ENCODE measurements at regions not wholly inside any gene's neighbourhood (a gene's known extent, or its start where the extent isn't known, plus 50 kb on each side); places are given as distances from the start of the nearest gene placed in this dataset.

DNA sequence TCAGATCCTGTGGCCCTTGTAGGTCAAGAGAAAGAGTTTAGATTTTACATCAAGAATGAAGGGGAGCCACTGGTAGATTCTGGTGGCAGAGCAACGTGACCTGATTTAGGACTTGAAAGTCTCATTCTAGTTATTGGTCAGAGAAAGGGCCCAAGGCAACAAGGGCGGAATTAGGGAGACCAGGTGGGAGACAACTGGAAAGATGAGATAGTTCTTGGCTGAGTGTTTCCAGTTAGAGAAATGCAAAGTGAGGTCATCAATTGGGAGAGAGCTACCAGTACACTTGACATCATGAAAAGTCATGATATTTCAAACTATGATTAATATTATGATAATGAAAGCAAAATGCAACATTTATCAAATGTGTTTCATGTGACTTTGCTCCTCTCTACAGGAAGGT is 147.2 kb upstream of the FAM20A start:
- TF ChIP-seq, protein P1, sequence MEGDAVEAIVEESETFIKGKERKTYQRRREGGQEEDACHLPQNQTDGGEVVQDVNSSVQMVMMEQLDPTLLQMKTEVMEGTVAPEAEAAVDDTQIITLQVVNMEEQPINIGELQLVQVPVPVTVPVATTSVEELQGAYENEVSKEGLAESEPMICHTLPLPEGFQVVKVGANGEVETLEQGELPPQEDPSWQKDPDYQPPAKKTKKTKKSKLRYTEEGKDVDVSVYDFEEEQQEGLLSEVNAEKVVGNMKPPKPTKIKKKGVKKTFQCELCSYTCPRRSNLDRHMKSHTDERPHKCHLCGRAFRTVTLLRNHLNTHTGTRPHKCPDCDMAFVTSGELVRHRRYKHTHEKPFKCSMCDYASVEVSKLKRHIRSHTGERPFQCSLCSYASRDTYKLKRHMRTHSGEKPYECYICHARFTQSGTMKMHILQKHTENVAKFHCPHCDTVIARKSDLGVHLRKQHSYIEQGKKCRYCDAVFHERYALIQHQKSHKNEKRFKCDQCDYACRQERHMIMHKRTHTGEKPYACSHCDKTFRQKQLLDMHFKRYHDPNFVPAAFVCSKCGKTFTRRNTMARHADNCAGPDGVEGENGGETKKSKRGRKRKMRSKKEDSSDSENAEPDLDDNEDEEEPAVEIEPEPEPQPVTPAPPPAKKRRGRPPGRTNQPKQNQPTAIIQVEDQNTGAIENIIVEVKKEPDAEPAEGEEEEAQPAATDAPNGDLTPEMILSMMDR (IDR thresholded peaks at IDR 0.05; ENCODE audit: low read depth, low read length, missing control alignments): no peak
- H3K4me3 ChIP-seq (ENCODE audit: low read depth, low read length): no peak overlapping the region
- no peak for DNase-seq (ENCODE audit: low read depth)

DNA sequence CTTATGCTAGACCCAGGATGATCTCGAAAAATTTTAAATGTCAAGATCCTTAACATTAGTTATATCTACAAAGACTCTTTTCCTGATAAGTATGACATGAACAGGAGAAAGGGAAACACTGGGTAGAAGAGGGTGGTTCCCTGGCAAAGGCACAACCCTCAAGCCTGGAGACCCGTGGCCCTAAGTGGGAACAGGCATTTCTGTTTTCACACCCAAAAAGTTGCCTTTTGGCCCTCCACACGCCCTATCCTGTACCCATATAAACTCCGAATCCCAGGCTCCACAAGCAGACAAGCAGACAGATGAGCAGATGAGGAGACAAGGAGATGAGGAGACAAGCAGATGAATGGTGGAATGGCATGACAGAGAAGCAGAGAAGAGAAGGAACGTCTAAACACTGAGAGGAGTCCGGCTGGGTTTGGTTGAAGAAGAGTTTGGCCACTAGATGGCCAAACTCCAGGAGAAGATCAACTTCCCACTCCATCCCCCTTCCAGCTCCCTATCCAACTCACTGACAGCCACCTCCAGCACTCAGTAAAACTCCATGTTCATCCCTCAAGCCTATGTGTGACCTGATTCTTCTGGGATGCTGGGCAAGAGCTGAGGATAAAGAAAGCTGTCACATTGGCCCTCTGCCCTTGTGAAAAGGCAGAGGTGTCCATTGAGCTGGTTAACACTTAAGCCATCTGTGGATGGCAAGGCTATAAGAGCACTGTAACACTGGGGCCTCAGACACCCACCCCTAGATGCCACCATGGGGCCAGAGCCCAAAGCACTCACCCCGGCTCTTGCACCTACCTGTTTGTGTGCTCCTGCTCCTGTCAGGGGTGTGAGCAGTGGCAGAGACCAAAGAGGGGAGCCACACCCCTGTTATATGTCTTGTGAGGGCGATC is 139.6 kb upstream of the FAM20A start:
- TF ChIP-seq, protein P1 (IDR thresholded peaks at IDR 0.05; ENCODE audit: low read depth, low read length, missing control alignments): peak; percentile 53
- no peak overlapping the region for H3K4me3 ChIP-seq (ENCODE audit: low read depth, low read length)
- DNase-seq (ENCODE audit: low read depth): no peak

DNA sequence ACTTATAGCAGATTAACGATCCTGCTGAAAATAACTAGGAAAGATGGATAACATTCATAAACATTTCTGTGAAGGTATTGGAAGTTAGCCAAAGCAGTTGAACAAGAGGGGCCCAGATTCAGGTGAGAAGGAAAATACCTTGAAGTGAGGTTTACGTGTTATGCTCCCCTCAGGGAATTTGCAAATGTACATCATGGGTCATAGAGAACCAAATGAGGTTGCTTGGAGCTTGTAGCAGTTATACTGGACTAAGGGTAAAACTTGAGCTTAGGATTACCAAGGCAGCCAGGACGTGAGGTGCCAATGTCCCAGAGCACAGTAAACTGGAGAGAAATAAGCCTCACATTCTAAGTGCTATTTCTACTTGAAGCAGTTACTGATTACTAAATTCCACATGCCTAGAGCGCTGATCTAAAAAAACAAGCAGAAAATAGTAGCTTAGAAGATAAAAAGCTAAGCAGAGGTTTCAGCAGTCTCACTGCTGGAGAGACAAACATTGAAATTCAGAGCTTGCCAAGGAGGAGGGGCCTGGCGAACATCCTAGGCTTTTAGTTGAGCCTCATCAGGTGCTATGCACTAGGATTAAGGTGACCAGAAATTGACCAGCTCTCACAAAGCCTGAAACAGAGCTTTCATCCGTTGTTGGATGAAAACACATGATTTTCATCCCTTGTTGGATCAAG is 136.7 kb upstream of the FAM20A start:
- TF ChIP-seq, protein P1 (IDR thresholded peaks at IDR 0.05; ENCODE audit: low read depth, low read length, missing control alignments): no peak
- no peak for DNase-seq (ENCODE audit: low read depth)
- no peak overlapping the region for H3K4me3 ChIP-seq (ENCODE audit: low read depth, low read length)

DNA sequence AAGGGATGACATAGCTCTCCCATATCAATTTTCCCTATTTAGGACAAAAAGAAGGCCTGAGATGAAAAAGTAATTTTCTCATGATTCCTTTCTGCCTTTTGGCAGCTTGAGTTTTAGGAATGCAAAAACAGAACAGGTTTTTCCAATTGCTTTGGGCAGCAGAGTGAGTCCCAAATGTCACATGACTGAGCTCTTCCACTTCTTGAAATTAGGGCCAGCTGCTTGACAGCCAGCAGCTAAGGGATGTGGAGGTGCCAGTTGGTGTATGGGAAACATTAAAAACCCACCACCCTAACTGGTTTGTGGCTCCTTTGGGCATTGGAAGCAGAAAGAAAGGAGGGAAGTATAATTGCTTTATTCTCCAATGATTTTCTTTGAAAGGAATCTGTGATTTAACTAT is 133.8 kb upstream of the FAM20A start:
- TF ChIP-seq, protein P1 (IDR thresholded peaks at IDR 0.05; ENCODE audit: low read depth, low read length, missing control alignments): no peak

DNA sequence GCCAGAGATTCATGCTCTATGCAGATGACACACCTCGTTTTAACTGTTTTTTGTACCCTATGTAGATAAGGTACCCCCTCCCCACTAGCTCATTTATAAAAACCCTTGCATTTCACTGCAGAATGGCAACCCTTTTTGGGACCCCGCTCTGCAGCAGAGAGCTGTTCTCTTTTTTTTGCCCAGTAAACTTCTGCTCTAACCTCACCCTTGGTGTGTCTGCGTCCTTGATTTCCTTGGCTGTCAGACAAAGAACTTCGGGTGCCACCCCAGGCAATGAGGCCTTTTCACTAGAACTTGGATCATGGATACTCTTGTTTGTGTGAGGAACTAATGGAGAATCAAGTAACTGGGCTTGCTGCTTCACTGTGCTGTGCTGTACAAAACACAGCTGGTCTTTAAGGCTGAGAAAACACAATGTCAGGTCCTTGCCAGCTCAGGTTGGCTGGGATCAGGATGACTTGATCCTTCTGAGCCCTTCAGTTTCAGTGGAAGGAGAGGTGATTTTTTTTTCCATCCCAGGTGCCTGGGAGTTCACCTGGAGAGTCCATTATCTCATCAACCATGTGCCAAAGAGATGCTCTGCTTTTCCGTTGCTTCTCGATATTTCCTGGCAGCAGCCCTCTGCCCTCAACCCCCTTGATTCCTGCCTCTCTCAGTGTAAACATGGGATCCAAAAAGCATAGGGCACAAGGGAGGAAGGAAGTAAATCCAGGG is 133.2 kb upstream of the FAM20A start:
- DNase-seq (ENCODE audit: low read depth): no peak
- TF ChIP-seq, protein P1 (IDR thresholded peaks at IDR 0.05; ENCODE audit: low read depth, low read length, missing control alignments): no peak
- no peak overlapping the region for H3K4me3 ChIP-seq (ENCODE audit: low read depth, low read length)

More for the DNA sequence above, 133.8 kb upstream of the FAM20A start:
- no peak overlapping the region for H3K4me3 ChIP-seq (ENCODE audit: low read depth, low read length)
- DNase-seq (ENCODE audit: low read depth): no peak

DNA sequence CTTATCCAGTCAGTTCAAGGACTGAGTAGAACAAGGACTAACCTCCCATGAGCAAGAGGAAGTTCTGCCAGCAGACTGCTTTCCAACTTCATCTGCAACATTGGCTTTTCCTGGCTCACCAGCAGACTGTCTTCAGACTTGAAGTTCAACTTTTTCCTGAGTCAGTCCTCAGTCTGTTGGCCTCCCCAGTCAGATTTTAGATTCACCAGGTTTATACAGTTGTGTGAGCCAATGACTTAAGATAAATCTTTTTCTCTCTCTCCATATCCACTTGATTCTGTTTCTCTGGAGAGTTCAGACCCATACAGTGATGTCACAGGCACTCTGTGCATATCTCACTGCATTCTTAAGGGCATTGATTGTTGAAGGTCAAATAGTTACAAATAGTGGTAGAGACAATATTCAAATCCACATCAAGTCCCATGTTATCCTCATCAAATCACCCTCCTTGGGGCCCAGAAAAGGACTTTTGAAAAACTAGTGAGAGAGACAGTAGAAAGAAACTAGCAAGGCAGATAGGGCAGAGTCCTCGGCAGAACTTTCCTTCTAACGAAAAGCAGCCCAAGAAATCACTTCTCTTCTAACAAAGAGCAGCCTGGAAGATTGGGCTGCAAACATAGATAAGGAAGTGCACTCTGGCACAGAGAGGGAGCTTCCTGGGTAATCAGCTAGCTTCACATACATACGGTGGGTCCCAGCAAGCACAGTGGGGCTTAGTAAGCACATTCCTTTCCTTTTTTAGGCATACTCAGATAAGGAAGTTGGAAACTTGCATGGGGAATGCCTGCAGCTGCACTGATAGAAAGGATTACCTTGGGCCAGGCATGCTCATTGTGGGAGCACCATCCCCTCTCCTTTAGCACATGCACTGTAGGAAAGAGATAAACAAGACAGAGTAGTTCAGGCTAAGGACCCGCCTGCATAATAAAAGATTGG is 132.3 kb upstream of the FAM20A start:
- TF ChIP-seq, protein P1 (IDR thresholded peaks at IDR 0.05; ENCODE audit: low read depth, low read length, missing control alignments): no peak
- no peak for DNase-seq (ENCODE audit: low read depth)
- no peak overlapping the region for H3K4me3 ChIP-seq (ENCODE audit: low read depth, low read length)

Data from GM12864 (cell line).